IPS DF 19.7 (cell line): ENCODE measurements at regions not wholly inside any gene's neighbourhood (a gene's known extent, or its start where the extent isn't known, plus 50 kb on each side); places are given as distances from the start of the nearest gene placed in this dataset.
"Not testable (repeated sequence)": the region's sequence is repeated elsewhere in the genome, so short reads cannot be mapped to it uniquely, and the experiment has no call there.

Experiments used
- DNase-seq: peaks from one replicate; pipeline ENCODE4 v3.0.0-alpha.2; 2013; ENCODE audit warnings: low read depth, low spot score

DNA sequence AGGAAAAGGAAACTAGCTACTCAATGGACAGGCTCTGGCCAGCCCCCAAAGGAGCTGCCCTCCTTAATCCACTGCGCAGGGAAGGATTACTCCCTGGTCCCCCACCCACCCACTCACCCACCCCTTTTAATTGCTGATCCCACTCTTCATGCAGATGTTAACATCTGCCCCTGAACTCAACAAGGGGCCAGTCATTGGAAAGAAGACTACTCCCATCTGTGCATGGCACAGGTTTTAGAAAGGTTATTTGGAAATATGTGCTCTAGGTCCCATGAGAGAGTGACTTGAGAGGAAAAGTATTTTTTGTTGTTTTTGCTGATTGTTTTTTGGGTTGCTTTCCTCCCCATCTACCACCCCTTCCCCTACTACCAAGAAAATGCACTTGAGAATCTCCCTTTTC, 94.4 kb upstream of the FGGY start:
- DNase-seq, result no peak

GRCh38 chr1:59204001-59204400, 92.9 kb upstream of the FGGY start:
- no peak for DNase-seq

DNA sequence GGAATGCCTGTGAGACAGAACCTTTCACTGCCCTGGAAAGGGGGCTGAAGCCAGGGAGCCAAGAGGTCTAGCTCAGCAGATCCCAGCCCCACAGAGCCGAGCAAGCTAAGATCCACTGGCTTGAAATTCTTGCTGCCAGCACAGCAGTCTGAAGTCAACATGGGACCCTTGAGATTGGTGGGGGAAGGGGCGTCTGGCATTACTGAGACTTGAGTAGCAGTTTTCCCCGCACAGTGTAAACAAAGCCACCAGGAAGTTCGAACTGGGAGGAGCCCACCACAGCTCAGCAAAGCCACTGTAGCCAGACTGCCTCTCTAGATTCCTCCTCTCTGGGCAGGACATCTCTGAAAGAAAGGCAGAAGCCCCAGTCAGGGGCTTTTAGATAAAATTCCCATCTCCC, 90.3 kb upstream of the FGGY start:
- not testable (repeated sequence) for DNase-seq

DNA sequence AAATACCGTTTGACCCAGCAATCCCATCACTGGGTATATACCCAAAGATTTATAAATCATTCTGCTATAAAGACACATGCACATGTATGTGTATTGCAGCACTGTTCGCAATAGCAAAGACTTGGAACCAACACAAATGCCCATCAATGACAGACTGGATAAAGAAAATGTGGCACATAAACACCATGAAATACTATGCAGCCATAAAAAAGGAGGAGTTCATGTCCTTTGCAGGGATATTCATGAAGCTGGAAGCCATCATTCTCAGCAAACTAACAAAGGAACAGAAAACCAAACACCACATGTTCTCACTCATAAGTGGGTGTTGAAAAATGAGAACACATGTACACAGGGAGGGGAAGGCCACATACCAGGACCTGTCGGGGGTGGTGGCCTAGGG, 86.5 kb upstream of the FGGY start:
- not testable (repeated sequence) for DNase-seq

- no peak for DNase-seq
Observed at GRCh38 chr1:59212706-59213105, 84.2 kb upstream of the FGGY start.

- no peak for DNase-seq
Observed at GRCh38 chr1:59214248-59215208, 82.4 kb upstream of the FGGY start.

DNA sequence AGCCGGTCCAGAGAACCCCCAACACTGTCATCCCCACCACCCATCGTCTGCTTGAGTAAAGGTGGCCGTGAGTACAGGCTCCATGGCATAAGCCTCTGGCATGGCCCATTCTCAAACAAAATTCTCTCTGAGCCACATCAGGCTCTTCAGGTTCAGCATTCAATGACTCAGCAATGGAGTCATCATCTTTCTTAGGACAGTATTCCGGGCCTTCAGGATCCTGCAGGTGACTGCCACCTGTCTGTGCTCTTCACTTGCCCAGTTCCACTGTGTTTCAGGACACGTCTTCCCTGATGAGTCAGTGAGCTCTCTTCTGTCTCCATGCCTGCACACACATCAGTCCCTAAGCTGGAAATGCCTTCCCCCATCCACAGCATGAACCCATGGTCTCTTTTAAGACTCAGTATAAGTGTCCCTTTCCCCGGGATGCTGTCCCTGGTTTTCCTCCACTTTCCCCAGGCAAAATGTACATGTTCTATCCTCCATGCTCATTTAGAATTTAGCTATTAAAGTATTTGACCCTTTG, 81.1 kb upstream of the FGGY start:
- DNase-seq, result no peak

DNA sequence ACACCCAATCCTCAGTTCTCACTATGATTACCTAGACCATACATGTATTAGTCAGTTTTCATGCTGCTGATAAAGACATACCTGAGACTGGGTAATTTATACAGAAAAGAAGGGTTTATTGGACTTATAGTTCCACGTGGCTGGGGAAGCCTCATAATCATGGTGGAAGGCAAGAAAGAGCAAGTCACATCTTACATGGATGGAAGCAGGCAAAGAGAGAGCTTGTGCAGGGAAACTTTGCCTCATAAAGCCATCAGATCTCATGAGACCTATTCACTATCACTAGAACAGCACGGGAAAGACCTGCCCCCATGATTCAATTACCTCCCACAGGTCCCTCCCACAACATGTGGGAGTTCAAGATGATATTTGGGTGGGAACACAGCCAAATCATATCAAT, 79.5 kb upstream of the FGGY start:
- not testable (repeated sequence) for DNase-seq

DNA sequence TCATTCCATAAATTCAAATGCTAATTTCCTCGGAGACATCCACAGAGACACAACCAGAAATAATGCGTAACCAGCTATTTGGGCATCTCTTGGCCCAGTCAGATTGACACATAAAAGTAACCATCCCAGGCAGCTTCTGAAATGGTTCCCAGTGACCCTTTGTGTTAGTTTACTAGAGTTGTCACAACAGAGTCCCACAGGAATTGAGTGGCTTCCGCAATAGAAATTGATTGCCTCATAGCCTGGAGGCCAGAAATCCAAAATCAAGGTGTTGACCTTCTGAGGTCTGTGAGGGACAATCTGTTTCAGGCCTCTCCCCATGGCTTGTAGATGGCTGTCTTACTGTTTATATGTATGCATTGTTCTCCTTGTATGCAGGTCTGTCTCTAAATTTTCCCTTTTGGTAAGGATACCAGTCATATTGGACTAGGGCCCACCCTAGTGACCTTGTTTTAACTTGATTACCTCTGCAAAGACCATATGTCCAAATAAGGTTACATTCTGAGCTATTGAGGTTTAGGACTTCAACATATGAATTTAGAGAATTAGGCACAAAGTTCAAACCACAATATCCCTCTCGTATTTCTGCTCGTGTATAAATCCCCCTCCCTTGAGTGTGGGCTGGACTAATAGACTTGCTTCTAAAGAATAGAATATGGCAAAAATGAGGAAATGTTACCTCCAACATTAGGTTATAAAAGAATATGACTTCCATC, 78.2 kb upstream of the FGGY start:
- no peak for DNase-seq

DNA sequence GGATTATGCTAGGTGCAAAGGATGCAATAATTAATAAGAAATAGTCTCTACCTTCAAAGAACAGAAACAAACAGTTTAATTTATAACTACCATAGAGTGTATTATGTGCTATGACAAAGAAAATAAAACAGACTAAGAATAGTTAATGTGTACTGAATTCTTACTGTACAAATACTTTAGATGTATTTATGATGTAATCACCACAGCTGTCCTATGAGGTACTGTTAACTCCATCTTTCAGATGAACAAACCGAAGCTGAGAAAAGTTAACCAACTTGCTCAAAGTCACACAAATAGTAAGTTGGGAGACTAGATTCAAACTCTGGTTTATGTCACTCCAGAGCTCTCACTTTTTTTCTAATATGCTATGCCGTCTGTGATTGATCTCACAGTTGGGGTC, 77.0 kb upstream of the FGGY start:
- no peak for DNase-seq

DNA sequence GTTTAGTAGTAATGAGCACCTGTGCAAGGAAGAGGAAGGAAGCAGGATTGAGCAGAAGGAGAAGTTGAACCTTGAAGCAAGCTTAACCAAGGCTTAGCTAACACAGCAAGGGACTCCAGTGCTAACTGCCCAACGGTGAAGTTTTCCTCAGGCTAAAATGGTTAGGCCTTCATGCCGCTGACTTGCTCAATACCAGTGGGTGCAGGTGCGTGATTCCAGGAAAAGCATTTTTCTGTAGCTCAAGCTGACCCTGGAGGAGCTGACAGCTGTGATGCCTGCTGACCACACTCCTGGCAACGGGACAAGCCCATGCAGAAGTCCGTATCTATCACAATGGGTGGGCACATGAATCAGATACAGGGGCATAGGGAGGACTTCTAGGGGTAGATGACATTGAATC, 76.5 kb upstream of the FGGY start:
- DNase-seq, result no peak

DNA sequence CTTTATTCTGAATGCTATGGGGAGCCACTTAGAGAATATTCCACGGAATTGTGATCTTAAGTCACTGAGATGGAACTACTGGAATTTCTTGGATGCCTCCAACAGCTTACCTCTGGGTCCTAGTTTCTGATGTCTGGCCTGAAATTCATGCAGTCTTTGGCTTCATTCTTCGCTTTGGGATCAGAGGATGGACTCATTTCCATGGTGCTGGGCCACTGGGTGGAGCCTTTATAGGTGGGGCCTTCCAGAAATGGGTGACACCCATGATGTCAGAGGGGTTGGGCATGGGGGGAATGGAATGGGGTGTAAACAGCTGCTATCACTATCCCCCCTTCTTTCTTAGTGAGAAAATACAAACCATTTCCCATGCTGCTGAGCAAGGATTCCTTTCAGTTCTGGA, 73.7 kb upstream of the FGGY start:
- DNase-seq, result no peak

- no peak for DNase-seq
Observed at GRCh38 chr1:59223989-59224634, 72.8 kb upstream of the FGGY start.

GRCh38 chr1:59225594-59226316, 71.1 kb upstream of the FGGY start:
- DNase-seq, result no peak

GRCh38 chr1:59229138-59229537, 67.8 kb upstream of the FGGY start:
- DNase-seq, result no peak

DNA sequence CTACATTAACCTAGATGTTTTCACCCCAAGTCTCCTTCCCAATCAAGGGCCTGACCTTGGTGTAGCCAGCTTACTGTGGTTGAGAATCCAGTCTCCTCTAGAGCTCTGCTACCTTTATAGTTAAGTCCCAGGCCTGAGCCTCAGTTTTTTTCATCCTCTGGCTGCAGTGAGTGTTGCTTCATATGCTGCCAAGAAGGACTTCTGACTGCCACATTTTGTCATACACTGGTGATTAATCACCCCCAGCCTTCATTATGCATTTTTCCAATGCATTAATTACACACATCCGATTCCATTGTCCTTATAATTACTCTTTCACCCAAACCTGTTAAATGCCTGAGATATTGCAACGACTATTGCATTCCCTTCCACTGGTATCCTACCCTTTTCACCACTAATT, 66.3 kb upstream of the FGGY start:
- no peak for DNase-seq

DNA sequence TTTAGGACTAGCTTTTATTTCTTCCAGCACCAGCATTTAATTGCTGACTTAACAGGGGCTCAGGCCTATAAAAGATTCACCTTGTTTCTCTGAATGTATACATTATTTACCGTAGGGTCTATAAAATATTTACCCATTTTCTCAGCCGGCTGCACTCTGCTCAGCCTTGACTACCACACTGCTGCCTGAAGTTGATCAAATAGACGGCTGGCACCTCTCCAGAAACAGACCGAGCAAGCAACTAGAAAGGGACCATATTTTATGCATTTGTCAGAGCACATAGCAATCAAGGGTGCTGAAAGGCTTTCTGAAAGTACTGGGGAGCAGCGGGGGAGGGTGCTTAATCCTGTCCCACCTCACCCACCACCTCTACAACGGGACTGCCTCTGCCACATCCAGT, 64.7 kb upstream of the FGGY start:
- no peak for DNase-seq

DNA sequence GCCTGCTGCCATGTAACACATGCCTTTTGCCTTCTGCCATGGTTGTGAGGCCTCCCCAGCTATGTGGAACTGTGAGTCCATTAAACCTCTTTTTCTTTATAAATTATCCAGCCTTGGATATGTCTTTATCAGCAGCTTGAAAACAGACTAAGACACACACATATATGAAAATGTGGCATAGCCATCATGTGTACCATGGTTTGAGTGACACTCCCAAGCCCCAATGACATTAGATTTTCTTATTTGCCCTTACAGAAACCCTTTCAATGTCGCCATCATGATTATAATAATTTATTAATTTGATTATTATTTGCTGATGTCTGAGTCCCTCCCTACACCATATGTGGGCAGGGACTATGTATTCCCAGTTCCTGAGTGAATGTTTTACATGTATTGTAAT, 63.5 kb upstream of the FGGY start:
- no peak for DNase-seq

GRCh38 chr1:59236721-59237545, 60.0 kb upstream of the FGGY start:
- DNase-seq, result no peak

DNA sequence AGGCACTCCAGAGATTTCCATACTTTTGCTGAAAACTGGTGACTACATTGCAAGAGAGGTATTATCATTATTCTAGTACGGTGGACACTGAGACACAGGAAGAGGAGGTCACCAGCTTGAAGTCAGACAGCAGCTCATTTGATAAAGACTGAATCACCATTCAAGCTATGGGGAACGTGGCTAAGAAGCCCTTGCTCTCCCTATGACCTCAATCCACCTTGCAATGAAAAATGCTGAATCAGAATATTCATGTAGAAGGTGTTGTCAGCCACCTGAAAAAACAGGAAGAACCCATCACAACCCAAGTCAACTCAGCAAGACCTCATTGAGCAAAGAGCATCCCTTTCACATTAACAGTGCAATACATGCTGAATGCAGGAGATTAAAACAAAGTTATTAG, 59.0 kb upstream of the FGGY start:
- DNase-seq, result no peak
